ENCODE measurements at regions not wholly inside any gene's neighbourhood (a gene's known extent, or its start where the extent isn't known, plus 50 kb on each side); places are given as distances from the start of the nearest gene placed in this dataset.
"Not testable (repeated sequence)": the region's sequence is repeated elsewhere in the genome, so short reads cannot be mapped to it uniquely, and the experiment has no call there.

DNA sequence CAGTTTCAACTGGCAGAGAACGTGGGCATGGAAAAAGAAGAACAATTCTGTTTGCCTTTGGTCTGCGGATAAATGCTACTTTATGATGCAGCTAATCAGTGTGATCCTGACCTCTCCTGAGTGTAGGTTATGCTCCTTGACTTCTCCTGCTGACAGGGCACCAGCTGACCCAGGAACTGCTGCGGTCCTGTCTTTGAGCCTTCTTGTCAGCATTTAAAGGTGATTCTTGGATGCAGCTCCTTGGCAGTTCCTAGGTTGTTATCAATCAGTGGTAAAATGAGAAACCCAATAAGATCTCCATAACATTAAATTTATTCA is 150.3 kb upstream of the FGF10 start:
- no peak for DNase-seq

DNA sequence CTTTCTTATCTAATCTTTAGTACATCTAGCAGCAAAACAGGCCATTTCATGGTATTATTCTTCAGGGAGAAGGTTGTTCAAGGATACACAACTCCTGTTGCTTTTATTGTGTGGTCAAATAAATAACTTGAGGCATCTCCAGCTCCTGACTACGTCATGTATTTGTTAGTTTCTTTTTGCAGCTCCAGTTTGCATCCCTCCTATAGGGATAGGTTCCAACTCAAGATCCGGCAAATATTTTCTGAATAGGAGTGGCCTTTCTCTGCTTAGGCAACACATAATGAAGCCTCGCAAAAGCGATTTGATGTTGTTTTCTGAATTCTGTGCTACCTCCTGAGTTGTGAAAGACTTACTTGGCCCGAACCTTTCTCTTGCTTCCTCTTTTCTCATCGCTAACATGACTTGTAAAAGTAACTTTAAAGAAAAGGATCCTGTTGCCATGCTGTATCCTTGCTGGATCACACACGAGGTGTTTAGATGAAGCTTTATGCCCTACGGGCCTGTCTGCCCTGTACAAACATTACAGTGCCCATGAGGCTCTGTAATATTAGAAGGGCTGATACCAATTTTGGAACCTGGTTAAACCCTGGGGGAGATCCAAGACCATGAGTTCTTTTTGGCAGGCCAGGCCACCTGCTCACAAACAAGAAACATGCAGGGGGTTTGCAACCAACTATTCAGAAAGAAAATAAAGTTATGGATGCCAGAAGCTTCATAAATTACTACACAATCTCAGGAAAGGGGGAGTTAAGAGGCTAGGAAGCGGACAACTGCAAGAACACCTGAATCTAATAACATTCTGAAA is 149.8 kb upstream of the FGF10 start:
- DNase-seq: no peak

DNA sequence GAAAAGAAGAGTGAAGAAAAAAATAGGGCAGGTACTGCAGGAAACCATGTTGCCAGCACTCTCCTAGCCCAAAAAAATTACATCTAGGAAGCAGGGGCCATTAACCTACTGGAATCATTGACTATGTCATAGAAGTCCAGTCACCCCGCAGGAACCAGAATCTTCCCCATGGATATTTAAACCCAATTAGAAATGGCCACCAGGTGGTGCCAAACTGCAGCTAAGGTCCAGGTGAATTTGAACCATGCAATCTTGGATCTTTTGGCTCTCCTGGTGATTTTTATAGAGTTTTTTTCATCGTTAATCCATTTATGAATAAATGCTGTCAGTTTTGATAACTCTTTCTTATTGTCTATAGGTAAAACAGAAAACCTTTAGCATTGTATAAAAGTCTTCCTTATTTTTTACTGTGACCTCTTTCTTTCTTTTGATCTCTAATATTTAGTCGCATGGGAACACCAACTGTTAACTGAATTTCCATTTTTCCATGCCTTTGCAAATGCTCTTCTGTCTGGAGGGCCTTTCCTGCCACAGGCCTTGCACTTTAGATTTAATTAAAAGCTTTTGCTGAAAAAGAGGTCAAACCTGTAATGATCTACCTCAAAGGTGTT is 147.5 kb upstream of the FGF10 start:
- peak; percentile 20 for DNase-seq

- DNase-seq: no peak
Observed at GRCh38 chr5:44535621-44536020, 146.4 kb upstream of the FGF10 start.

DNA sequence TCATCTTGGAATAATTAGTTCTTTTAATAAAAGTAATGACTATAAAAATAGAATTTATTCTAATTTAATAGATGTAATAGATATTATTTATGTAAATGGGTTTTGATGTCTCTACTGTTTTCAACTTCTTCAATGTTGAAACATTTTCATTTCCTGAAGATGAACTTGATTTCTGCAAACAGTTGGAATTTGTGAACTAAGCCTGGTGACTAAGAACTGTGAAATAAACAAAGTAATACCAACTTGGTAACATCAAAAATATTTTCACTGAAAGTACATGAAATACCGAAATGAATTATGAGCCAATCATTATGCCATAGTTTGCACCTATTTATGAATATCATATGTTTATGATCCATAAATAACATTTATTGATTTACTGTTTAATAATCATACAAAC is 143.8 kb upstream of the FGF10 start:
- DNase-seq: no peak

GRCh38 chr5:44531756-44532155 is 142.5 kb upstream of the FGF10 start:
- not testable (repeated sequence) for DNase-seq

DNA sequence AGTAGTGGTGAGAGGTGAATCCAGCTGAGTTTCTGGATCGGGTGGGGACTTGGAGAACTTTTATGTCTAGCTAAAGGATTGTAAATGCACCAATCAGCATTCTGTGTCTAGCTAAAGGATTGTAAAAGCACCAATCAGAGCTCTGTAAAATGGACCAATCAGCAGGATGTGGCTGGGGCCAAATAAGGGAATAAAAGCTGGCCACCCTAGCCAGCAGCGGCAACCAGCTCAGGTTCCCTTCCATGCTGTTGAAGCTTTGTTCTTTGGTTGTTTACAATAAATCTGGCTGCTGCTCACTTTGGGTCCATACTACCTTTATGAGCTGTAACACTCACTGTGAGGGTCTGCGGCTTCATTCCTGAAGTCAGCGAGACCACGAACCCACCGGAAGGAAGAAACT is 141.6 kb upstream of the FGF10 start:
- DNase-seq: not testable (repeated sequence)

GRCh38 chr5:44511596-44511995 is 122.4 kb upstream of the FGF10 start:
- DNase-seq: no peak

DNA sequence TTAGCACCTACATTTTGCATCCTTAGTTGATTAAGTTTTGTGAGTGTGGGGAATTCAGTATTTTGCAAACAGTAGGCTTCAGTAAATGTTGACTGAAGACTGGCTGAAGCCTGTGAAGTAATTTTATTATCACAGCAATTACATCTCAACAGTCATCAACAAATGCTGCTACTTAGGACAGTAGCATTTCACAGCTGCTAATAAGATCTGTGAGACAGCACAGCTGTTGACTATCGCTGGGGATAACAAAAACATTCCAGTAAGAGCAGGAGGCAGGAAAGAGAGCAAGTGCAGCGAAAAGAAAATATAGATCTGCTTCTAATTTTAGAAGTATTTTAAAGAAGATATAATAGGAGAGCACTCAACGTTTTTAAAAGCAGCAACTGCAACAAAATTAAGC is 117.3 kb upstream of the FGF10 start:
- DNase-seq: no peak

DNA sequence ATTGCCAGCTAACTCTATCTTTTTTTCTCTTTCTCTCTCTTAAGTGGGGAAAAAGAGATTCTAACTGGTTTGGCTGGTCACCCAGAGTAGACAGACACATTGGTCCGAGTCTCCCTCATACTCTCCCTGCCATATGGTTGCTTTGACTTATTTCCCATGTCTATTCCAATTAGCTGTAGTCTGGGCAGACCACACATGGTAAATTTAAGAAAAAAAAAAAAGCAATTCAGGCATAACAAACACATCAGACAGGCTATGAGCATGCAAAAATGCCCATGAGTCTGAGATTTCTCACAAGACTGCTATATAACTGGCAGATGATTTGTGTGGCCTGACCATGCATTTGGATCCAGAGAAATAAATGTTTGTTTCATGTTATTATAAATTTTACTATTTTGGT is 110.2 kb upstream of the FGF10 start:
- DNase-seq: no peak

DNA sequence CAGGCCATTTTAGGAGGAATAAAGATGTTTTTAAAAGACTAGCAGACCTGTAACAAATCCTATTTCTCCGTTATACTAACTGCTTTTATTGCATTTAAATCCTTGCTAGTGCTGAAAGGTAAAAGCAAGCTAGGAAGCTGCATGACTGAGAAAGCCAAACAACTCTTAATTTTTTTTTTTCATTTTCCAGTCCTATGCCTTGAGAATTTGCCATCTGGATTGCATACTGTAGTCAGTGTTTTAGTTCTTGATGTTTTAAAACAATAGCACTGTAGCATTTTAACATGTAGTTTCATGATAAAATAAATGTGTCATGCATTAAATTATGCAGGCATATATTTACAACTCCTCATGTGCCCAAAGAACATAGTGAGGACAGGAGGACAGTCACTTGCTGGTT is 108.4 kb upstream of the FGF10 start:
- no peak for DNase-seq

DNA sequence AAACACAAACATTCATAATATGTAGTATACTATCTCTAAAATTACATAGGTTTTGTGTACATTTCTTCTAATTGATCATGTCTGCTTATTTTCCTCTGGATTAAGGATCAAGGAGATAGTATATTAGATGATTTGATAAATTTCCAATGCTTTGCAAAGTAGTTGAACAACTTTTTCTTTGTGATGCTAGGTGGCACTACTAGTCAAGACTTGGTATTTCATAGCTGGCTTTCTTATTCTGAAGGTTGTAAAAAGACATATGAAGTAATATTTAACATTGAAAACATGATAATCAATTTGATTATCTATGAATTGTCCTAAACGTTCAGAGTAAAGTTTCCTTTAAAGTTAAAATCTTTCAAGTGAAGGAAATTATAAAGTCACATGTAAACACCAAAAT is 106.1 kb upstream of the FGF10 start:
- no peak for DNase-seq

DNA sequence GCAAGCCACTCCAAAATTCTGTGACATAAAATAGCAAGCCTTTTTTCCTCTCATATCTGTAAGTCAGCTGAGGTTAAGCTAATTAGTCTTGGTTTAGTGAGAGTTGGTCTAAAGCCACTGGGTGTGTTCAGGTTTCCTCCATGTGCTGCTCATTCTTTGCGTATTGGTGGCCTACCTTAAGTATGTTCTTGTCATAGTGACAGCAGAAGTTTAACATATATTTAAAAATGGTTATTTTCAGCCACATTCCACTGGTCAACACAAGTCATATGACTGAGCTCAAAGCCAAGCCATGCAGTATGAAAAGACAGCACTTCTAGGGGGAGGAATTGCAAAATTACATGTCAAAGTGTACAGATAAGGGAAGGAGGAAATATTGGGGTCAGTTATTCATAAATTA is 100.5 kb upstream of the FGF10 start:
- DNase-seq: no peak

DNA sequence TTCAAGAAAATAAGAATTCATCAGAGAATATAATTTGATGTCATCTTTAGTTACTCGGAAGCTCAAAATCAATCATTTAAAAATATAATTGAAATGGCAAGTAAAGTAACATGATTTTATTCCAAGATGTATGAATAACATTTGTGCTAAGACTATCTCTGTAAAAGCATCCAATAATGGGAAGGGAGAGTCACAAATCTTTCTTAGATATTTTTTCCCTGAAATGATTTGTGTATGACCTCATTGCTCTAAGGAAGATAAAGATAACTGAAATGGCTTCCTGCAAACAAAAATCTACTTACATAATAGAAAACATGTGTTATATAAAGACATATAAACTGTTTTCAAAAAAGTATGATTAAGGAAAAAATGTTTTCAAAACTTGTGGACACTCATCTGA is 97.4 kb upstream of the FGF10 start:
- DNase-seq: no peak

GRCh38 chr5:44454002-44454401 is 64.8 kb upstream of the FGF10 start:
- no peak for DNase-seq

GRCh38 chr5:44446399-44446798 is 57.2 kb upstream of the FGF10 start:
- no peak for DNase-seq

GRCh38 chr5:44443172-44443571 is 54.0 kb upstream of the FGF10 start:
- no peak for DNase-seq

GRCh38 chr5:44441460-44441859 is 52.2 kb upstream of the FGF10 start:
- no peak for DNase-seq

DNA sequence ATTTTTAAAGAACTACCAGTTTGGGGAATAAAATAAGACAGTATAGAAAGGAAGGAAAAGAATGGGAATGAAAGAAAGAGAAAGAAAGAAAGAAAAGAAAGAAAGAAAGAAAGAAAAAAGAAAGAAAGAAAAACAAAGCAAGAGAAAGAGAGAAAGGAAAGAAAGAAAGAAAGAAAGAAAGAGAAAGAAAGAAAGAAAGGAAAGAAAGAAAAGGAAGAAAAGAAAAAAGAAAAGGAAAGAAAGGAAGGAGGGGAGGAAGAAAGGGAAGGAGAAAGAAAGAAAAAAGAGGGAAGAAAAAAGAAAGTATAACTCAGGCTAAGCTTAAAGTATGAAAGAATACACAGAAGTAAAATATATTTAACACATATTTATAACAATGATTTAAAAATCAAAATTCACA is 51.0 kb upstream of the FGF10 start:
- no peak for DNase-seq
